ENCODE measurements at regions not wholly inside any gene's neighbourhood (a gene's known extent, or its start where the extent isn't known, plus 50 kb on each side); places are given as distances from the start of the nearest gene placed in this dataset.

- H3K27me3 ChIP-seq: no peaks in the 10 kb centered on the region
- no peaks in the 10 kb centered on the region for H3K4me1 ChIP-seq (replicated peaks in 1 of 2)
- TF ChIP-seq POLR2A (IDR thresholded peaks at IDR 0.05) (no peak), CTCF (IDR thresholded peaks at IDR 0.05) (no peak)
- WGBS, 4 donors: 60 to 75% (median 73%) methylated on average over 12 of the region's 12 CpGs
- no peaks in the 10 kb centered on the region for H3K9me3 ChIP-seq (replicated peaks in 1 of 3)
- no peak for DNase-seq
- no peak overlapping the region for H3K27ac ChIP-seq
- intact Hi-C loops (cut with DNase I): no loop called here
- H3K4me3 ChIP-seq: no peak overlapping the region
- H3K36me3 ChIP-seq (replicated peaks in 1 of 2): no peaks in the 10 kb centered on the region
Observed at GRCh38 chr11:71114124-71114851, 138.1 kb downstream of the SHANK2 start.

- intact Hi-C loops (cut with DNase I): no loop called here
- 56 to 68% (median 57%) methylated on average over 10 to 16 of the region's 16 CpGs for WGBS, 4 donors
Observed at GRCh38 chr11:71112990-71113389, 139.4 kb downstream of the SHANK2 start.

GRCh38 chr11:71112454-71112853, 139.9 kb downstream of the SHANK2 start:
- DNase-seq: no peak

More at GRCh38 chr11:71112990-71113389, 139.4 kb downstream of the SHANK2 start:
- no peaks in the 10 kb centered on the region for H3K4me1 ChIP-seq (replicated peaks in 1 of 2)
- TF ChIP-seq CTCF (IDR thresholded peaks at IDR 0.05) (no peak), POLR2A (IDR thresholded peaks at IDR 0.05) (no peak)
- no peak for DNase-seq
- H3K9me3 ChIP-seq (replicated peaks in 1 of 3): no peaks in the 10 kb centered on the region
- no peaks in the 10 kb centered on the region for H3K27me3 ChIP-seq
- no peaks in the 10 kb centered on the region for H3K36me3 ChIP-seq (replicated peaks in 1 of 2)
- no peak overlapping the region for H3K4me3 ChIP-seq
- H3K27ac ChIP-seq: no peak overlapping the region

GRCh38 chr11:71109586-71109985, 142.8 kb downstream of the SHANK2 start:
- WGBS, 4 donors: 89 to 97% (median 93%) methylated on average over 8 to 13 of the region's 13 CpGs
- H3K36me3 ChIP-seq (replicated peaks in 1 of 2): no peaks in the 10 kb centered on the region
- no peaks in the 10 kb centered on the region for H3K9me3 ChIP-seq (replicated peaks in 1 of 3)
- intact Hi-C loops (cut with DNase I): no loop called here
- TF ChIP-seq CTCF (IDR thresholded peaks at IDR 0.05) (no peak), POLR2A (IDR thresholded peaks at IDR 0.05) (no peak)
- DNase-seq: no peak
- no peaks in the 10 kb centered on the region for H3K4me1 ChIP-seq (replicated peaks in 1 of 2)
- no peak overlapping the region for H3K27ac ChIP-seq
- H3K27me3 ChIP-seq: no peaks in the 10 kb centered on the region
- H3K4me3 ChIP-seq: no peak overlapping the region

More at GRCh38 chr11:71112454-71112853, 139.9 kb downstream of the SHANK2 start:
- 43 to 53% (median 49%) methylated on average over 8 to 9 of the region's 9 CpGs for WGBS, 4 donors
- Histone ChIP-seq H3K4me1 (replicated peaks in 1 of 2) (no peaks in the 10 kb centered on the region), H3K36me3 (replicated peaks in 1 of 2) (no peaks in the 10 kb centered on the region), H3K27ac (no peak overlapping the region), H3K9me3 (replicated peaks in 1 of 3) (no peaks in the 10 kb centered on the region), H3K4me3 (no peak overlapping the region), H3K27me3 (no peaks in the 10 kb centered on the region)
- no peak for TF ChIP-seq CTCF (IDR thresholded peaks at IDR 0.05)
- no peak for TF ChIP-seq POLR2A (IDR thresholded peaks at IDR 0.05)
- intact Hi-C loops (cut with DNase I): no loop called here

Measured in adrenal gland (tissue), 9 donors.